Cardiac fibroblast (primary cell): ENCODE measurements at regions not wholly inside any gene's neighbourhood (a gene's known extent, or its start where the extent isn't known, plus 50 kb on each side); places are given as distances from the start of the nearest gene placed in this dataset.

ENCODE experiments used
- DNase-seq, 2 donors: peaks; one replicate each; pipeline versions ENCODE4 v3.0.0 to v3.0.0-alpha.2; 2010; ENCODE audit warnings: low read depth in 2 of 2
- H3K4me3 ChIP-seq, 2 donors: replicated peaks in 1 of 2; 1 replicate in 1 of 2; 2 replicates in 1 of 2; pipeline ENCODE4 v1.5.1; 2011; ENCODE audit warnings: low read depth in 2 of 2, low read length in 2 of 2, mild to moderate bottlenecking in 2 of 2, moderate library complexity in 1 of 2
- CTCF ChIP-seq: IDR thresholded peaks from one replicate; pipeline ENCODE4 v1.5.1; 2011; ENCODE audit warnings: low read depth, mild to moderate bottlenecking, low read length, inconsistent platforms

- DNase-seq = no peak
- TF ChIP-seq CTCF = no peak
- H3K4me3 ChIP-seq = no peak overlapping the region
Observed at GRCh38 chr1:5265438-5266075, 611.1 kb downstream of the AJAP1 start.

GRCh38 chr1:5264476-5264875 lies 610.1 kb downstream of the AJAP1 start:
- TF ChIP-seq CTCF = no peak
- H3K4me3 ChIP-seq = no peak overlapping the region
- DNase-seq = no peak

- no peak overlapping the region for H3K4me3 ChIP-seq
- DNase-seq = no peak
- no peak for TF ChIP-seq CTCF
Observed at GRCh38 chr1:5256793-5257192, 602.4 kb downstream of the AJAP1 start.

- no peak overlapping the region for H3K4me3 ChIP-seq
- TF ChIP-seq CTCF = no peak
- DNase-seq = no peak
Observed at GRCh38 chr1:5254975-5255374, 600.6 kb downstream of the AJAP1 start.

GRCh38 chr1:5254131-5254725 lies 599.8 kb downstream of the AJAP1 start:
- DNase-seq = no peak
- no peak for TF ChIP-seq CTCF
- no peak overlapping the region for H3K4me3 ChIP-seq

GRCh38 chr1:5253036-5253435 lies 598.6 kb downstream of the AJAP1 start:
- H3K4me3 ChIP-seq = no peak overlapping the region
- no peak for DNase-seq
- TF ChIP-seq CTCF = no peak

GRCh38 chr1:5250336-5250735 lies 595.9 kb downstream of the AJAP1 start:
- no peak for TF ChIP-seq CTCF
- no peak overlapping the region for H3K4me3 ChIP-seq
- no peak for DNase-seq
